GM23338 (cell line): ENCODE measurements at regions not wholly inside any gene's neighbourhood (a gene's known extent, or its start where the extent isn't known, plus 50 kb on each side); places are given as distances from the start of the nearest gene placed in this dataset.

Experiments used
- EZH2 ChIP-seq: fragments of 200-600 bp; sonication (generic); IDR thresholded peaks from one replicate; pipeline ENCODE4 v1.8.0; 2017; ENCODE audit warnings: antibody characterized with exemption, mild to moderate bottlenecking, low read depth; ENCODE audit not compliant: unreplicated experiment
- EZH2phosphoT487 ChIP-seq: fragments of 200-600 bp; sonication (generic); IDR thresholded peaks from one replicate; pipeline ENCODE4 v1.8.1; 2018; ENCODE audit warnings: antibody characterized with exemption; ENCODE audit not compliant: unreplicated experiment
- TF ChIP-seq, protein P1 (sequence below), 2 experiments: fragments of 200-600 bp in 1 of 2; sonication (generic) in 1 of 2; conservative IDR thresholded peaks; 2 replicates each; pipeline versions ENCODE4 v1.5.1 to v1.6.1; 2016 to 2017; ENCODE audit warnings: antibody characterized with exemption in 2 of 2, low read depth in 2 of 2, mild to moderate bottlenecking in 2 of 2, moderate library complexity in 1 of 2

DNA sequence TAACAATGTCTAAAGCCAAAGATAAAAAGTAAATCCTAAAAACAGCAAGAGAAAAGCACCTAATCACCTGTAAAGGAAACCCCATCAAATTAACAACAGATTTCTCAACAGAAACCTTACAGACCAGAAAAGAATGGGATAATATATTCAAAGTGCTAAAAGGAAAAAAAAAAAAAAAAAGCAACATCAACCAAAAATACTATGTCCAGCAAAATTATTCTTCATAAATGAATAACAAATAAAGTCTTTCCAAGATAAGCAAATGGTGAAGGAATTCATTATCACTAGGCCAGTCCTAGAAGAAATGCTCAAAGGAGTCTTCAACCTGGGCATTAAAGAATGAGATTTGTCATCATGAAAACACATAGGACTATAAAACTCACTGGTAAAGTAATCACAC, 192.0 kb upstream of the UBASH3B start:
- TF ChIP-seq, protein P1, sequence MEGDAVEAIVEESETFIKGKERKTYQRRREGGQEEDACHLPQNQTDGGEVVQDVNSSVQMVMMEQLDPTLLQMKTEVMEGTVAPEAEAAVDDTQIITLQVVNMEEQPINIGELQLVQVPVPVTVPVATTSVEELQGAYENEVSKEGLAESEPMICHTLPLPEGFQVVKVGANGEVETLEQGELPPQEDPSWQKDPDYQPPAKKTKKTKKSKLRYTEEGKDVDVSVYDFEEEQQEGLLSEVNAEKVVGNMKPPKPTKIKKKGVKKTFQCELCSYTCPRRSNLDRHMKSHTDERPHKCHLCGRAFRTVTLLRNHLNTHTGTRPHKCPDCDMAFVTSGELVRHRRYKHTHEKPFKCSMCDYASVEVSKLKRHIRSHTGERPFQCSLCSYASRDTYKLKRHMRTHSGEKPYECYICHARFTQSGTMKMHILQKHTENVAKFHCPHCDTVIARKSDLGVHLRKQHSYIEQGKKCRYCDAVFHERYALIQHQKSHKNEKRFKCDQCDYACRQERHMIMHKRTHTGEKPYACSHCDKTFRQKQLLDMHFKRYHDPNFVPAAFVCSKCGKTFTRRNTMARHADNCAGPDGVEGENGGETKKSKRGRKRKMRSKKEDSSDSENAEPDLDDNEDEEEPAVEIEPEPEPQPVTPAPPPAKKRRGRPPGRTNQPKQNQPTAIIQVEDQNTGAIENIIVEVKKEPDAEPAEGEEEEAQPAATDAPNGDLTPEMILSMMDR (conservative IDR thresholded peaks at IDR 0.05; ENCODE audit: low read depth in 2 of 2) = no peak
- TF ChIP-seq EZH2 (no peak), EZH2phosphoT487 (no peak)
